HepG2 (cell line): ENCODE measurements at regions not wholly inside any gene's neighbourhood (a gene's known extent, or its start where the extent isn't known, plus 50 kb on each side); places are given as distances from the start of the nearest gene placed in this dataset.

Experiments used
- HMG20B ChIP-seq: conservative IDR thresholded peaks from 2 replicates; pipeline ENCODE4 v1.6.1; 2016; ENCODE audit warnings: missing genetic modification reagents, missing compliant biosample characterization
- MXI1 ChIP-seq: IDR thresholded peaks from 3 replicates; pipeline ENCODE4 v1.6.1; 2012; ENCODE audit warnings: low read depth, low read length, inconsistent platforms, borderline replicate concordance
- PRMT3 ChIP-seq: sonication (generic); formaldehyde crosslinking; IDR thresholded peaks from 2 replicates; pipeline ENCODE4 v1.8.1; 2022; ENCODE audit warnings: low read depth, mild to moderate bottlenecking, moderate library complexity, missing genetic modification reagents, borderline replicate concordance
- TOE1 ChIP-seq: sonication (generic); formaldehyde crosslinking; IDR thresholded peaks from 2 replicates; pipeline ENCODE4 v1.4.0; 2020; ENCODE audit warnings: mild to moderate bottlenecking, missing genetic modification reagents
- ZC3H13 ChIP-seq: sonication (generic); formaldehyde crosslinking; IDR thresholded peaks from 2 replicates; pipeline ENCODE4 v1.8.1; 2023; ENCODE audit warnings: mild to moderate bottlenecking, missing genetic modification reagents, moderate library complexity
- ZNF232 ChIP-seq: sonication (generic); formaldehyde crosslinking; IDR thresholded peaks from 2 replicates; pipeline ENCODE4 v1.4.0; 2020; ENCODE audit warnings: missing genetic modification reagents, borderline replicate concordance
- ZSCAN29 ChIP-seq: sonication (generic); formaldehyde crosslinking; conservative IDR thresholded peaks from 2 replicates; pipeline ENCODE4 v1.4.0; 2020; ENCODE audit warnings: mild to moderate bottlenecking, missing genetic modification reagents
- TF ChIP-seq, protein P1 (sequence below): sonication (generic); formaldehyde crosslinking; IDR thresholded peaks from 2 replicates; pipeline ENCODE4 v1.8.0; 2022; ENCODE audit warnings: missing genetic modification reagents, mild to moderate bottlenecking, moderate library complexity, borderline replicate concordance
- TF ChIP-seq, protein P2 (sequence below): sonication (generic); formaldehyde crosslinking; conservative IDR thresholded peaks from 2 replicates; pipeline ENCODE4 v1.4.0; 2020; ENCODE audit warnings: mild to moderate bottlenecking, missing genetic modification reagents, moderate library complexity
- TF ChIP-seq, protein P3 (sequence below): sonication (generic); formaldehyde crosslinking; IDR thresholded peaks from 2 replicates; pipeline ENCODE4 v1.4.0; 2020; ENCODE audit warnings: missing genetic modification reagents
- TF ChIP-seq, protein P4 (sequence below): sonication (generic); formaldehyde crosslinking; IDR thresholded peaks from 2 replicates; pipeline ENCODE4 v1.8.1; 2023; ENCODE audit warnings: mild to moderate bottlenecking, missing genetic modification reagents
- TF ChIP-seq, protein P5 (sequence below): sonication (generic); formaldehyde crosslinking; IDR thresholded peaks from 2 replicates; pipeline ENCODE4 v1.4.0; 2020; ENCODE audit warnings: missing genetic modification reagents, mild to moderate bottlenecking, borderline replicate concordance
- TF ChIP-seq, protein P6 (sequence below): sonication (generic); formaldehyde crosslinking; IDR thresholded peaks from 2 replicates; pipeline ENCODE4 v1.9.0; 2021; ENCODE audit warnings: missing genetic modification reagents, borderline replicate concordance

DNA sequence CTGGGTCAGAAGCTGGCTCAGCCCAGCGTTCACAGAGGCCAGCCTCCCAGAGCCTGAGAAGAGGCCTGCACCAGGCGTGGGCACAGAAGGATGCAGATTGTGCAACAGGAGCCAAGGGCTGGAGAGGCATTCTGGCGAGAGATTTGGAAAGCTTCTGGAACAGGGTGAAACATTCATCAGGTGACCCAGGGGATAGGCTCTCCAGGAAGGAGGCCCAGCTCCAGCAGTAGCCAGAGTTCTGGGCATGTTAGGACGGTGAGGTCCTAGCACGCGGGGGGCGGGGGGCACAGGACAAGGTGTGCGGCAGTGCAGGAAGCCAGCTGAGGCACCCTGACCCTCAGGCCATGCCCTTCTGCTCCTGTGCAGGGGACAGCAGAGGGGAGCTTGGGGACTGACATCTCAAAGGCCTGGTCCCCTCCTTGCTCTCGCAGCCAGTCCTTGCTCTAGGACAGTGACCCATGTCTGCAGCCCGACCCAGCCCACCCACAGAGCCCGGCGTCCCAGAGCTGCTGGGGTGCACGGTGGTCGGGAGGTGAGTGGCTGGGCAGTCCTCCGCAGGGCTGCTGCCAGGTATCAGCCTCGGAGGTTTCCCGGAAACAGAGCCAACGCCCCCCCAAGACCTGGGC, 111.7 kb upstream of the KLF13 start (continued):
- TF ChIP-seq, protein P1, sequence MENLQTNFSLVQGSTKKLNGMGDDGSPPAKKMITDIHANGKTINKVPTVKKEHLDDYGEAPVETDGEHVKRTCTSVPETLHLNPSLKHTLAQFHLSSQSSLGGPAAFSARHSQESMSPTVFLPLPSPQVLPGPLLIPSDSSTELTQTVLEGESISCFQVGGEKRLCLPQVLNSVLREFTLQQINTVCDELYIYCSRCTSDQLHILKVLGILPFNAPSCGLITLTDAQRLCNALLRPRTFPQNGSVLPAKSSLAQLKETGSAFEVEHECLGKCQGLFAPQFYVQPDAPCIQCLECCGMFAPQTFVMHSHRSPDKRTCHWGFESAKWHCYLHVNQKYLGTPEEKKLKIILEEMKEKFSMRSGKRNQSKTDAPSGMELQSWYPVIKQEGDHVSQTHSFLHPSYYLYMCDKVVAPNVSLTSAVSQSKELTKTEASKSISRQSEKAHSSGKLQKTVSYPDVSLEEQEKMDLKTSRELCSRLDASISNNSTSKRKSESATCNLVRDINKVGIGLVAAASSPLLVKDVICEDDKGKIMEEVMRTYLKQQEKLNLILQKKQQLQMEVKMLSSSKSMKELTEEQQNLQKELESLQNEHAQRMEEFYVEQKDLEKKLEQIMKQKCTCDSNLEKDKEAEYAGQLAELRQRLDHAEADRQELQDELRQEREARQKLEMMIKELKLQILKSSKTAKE, result no peak
- no peak for TF ChIP-seq PRMT3 (CRISPR knock-in tag)
- TF ChIP-seq, protein P2, sequence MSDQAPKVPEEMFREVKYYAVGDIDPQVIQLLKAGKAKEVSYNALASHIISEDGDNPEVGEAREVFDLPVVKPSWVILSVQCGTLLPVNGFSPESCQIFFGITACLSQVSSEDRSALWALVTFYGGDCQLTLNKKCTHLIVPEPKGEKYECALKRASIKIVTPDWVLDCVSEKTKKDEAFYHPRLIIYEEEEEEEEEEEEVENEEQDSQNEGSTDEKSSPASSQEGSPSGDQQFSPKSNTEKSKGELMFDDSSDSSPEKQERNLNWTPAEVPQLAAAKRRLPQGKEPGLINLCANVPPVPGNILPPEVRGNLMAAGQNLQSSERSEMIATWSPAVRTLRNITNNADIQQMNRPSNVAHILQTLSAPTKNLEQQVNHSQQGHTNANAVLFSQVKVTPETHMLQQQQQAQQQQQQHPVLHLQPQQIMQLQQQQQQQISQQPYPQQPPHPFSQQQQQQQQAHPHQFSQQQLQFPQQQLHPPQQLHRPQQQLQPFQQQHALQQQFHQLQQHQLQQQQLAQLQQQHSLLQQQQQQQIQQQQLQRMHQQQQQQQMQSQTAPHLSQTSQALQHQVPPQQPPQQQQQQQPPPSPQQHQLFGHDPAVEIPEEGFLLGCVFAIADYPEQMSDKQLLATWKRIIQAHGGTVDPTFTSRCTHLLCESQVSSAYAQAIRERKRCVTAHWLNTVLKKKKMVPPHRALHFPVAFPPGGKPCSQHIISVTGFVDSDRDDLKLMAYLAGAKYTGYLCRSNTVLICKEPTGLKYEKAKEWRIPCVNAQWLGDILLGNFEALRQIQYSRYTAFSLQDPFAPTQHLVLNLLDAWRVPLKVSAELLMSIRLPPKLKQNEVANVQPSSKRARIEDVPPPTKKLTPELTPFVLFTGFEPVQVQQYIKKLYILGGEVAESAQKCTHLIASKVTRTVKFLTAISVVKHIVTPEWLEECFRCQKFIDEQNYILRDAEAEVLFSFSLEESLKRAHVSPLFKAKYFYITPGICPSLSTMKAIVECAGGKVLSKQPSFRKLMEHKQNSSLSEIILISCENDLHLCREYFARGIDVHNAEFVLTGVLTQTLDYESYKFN (CRISPR knock-in tag), result no peak; the same call in 1 of the 2 replicates
- TF ChIP-seq, protein P3, sequence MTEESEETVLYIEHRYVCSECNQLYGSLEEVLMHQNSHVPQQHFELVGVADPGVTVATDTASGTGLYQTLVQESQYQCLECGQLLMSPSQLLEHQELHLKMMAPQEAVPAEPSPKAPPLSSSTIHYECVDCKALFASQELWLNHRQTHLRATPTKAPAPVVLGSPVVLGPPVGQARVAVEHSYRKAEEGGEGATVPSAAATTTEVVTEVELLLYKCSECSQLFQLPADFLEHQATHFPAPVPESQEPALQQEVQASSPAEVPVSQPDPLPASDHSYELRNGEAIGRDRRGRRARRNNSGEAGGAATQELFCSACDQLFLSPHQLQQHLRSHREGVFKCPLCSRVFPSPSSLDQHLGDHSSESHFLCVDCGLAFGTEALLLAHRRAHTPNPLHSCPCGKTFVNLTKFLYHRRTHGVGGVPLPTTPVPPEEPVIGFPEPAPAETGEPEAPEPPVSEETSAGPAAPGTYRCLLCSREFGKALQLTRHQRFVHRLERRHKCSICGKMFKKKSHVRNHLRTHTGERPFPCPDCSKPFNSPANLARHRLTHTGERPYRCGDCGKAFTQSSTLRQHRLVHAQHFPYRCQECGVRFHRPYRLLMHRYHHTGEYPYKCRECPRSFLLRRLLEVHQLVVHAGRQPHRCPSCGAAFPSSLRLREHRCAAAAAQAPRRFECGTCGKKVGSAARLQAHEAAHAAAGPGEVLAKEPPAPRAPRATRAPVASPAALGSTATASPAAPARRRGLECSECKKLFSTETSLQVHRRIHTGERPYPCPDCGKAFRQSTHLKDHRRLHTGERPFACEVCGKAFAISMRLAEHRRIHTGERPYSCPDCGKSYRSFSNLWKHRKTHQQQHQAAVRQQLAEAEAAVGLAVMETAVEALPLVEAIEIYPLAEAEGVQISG (CRISPR knock-in tag), result no peak
- TF ChIP-seq ZSCAN29 (CRISPR knock-in tag), result 0 out of 2 replicates have a peak, but pooled peaks have one; percentile 30
- TF ChIP-seq, protein P4, sequence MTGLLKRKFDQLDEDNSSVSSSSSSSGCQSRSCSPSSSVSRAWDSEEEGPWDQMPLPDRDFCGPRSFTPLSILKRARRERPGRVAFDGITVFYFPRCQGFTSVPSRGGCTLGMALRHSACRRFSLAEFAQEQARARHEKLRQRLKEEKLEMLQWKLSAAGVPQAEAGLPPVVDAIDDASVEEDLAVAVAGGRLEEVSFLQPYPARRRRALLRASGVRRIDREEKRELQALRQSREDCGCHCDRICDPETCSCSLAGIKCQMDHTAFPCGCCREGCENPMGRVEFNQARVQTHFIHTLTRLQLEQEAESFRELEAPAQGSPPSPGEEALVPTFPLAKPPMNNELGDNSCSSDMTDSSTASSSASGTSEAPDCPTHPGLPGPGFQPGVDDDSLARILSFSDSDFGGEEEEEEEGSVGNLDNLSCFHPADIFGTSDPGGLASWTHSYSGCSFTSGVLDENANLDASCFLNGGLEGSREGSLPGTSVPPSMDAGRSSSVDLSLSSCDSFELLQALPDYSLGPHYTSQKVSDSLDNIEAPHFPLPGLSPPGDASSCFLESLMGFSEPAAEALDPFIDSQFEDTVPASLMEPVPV (CRISPR knock-in tag), result no peak
- no peak for TF ChIP-seq HMG20B
- TF ChIP-seq TOE1, result no peak
- 0 out of 2 replicates have a peak, but pooled peaks have one; percentile 25 for TF ChIP-seq ZC3H13
- TF ChIP-seq, protein P5, sequence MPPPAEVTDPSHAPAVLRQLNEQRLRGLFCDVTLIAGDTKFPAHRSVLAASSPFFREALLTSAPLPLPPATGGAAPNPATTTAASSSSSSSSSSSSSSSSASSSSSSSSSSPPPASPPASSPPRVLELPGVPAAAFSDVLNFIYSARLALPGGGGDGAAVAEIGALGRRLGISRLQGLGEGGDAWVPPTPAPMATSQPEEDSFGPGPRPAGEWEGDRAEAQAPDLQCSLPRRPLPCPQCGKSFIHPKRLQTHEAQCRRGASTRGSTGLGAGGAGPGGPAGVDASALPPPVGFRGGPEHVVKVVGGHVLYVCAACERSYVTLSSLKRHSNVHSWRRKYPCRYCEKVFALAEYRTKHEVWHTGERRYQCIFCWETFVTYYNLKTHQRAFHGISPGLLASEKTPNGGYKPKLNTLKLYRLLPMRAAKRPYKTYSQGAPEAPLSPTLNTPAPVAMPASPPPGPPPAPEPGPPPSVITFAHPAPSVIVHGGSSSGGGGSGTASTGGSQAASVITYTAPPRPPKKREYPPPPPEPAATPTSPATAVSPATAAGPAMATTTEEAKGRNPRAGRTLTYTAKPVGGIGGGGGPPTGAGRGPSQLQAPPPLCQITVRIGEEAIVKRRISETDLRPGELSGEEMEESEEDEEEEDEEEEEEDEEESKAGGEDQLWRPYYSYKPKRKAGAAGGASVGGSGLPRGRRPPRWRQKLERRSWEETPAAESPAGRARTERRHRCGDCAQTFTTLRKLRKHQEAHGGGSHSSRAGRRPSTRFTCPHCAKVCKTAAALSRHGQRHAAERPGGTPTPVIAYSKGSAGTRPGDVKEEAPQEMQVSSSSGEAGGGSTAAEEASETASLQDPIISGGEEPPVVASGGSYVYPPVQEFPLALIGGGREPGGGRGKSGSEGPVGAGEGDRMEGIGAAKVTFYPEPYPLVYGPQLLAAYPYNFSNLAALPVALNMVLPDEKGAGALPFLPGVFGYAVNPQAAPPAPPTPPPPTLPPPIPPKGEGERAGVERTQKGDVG (CRISPR knock-in tag), result 0 out of 2 replicates have a peak, but pooled peaks have one; percentile 21
- TF ChIP-seq MXI1, result no peak
- TF ChIP-seq ZNF232 (CRISPR knock-in tag), result no peak
- TF ChIP-seq, protein P6, sequence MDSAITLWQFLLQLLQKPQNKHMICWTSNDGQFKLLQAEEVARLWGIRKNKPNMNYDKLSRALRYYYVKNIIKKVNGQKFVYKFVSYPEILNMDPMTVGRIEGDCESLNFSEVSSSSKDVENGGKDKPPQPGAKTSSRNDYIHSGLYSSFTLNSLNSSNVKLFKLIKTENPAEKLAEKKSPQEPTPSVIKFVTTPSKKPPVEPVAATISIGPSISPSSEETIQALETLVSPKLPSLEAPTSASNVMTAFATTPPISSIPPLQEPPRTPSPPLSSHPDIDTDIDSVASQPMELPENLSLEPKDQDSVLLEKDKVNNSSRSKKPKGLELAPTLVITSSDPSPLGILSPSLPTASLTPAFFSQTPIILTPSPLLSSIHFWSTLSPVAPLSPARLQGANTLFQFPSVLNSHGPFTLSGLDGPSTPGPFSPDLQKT (CRISPR knock-in tag), result no peak
